ENCODE measurements at regions not wholly inside any gene's neighbourhood (a gene's known extent, or its start where the extent isn't known, plus 50 kb on each side); places are given as distances from the start of the nearest gene placed in this dataset.

GRCh38 chr10:83037653-83038052, 1101.7 kb upstream of the GHITM start:
- no peak for DNase-seq

GRCh38 chr10:83038631-83039030, 1100.7 kb upstream of the GHITM start:
- DNase-seq: no peak

GRCh38 chr10:83045731-83046130, 1093.6 kb upstream of the GHITM start:
- DNase-seq: no peak

- DNase-seq: no peak
Measured at GRCh38 chr10:83050815-83051214, 1088.5 kb upstream of the GHITM start.

GRCh38 chr10:83062871-83063270, 1076.4 kb upstream of the GHITM start:
- no peak for DNase-seq

GRCh38 chr10:83073472-83073871, 1065.8 kb upstream of the GHITM start:
- no peak for DNase-seq

GRCh38 chr10:83075016-83075814, 1064.1 kb upstream of the GHITM start:
- DNase-seq: peak; percentile 83

GRCh38 chr10:83075815-83076355, 1063.4 kb upstream of the GHITM start:
- DNase-seq: no peak

GRCh38 chr10:83076443-83076842, 1062.9 kb upstream of the GHITM start:
- no peak for DNase-seq

- DNase-seq: no peak
Measured at GRCh38 chr10:83078160-83078559, 1061.1 kb upstream of the GHITM start.

- DNase-seq: no peak
Measured at GRCh38 chr10:83078645-83079044, 1060.7 kb upstream of the GHITM start.

GRCh38 chr10:83083831-83084230, 1055.5 kb upstream of the GHITM start:
- peak; percentile 39 for DNase-seq

GRCh38 chr10:83089335-83089734, 1050.0 kb upstream of the GHITM start:
- DNase-seq: no peak

- DNase-seq: no peak
Measured at GRCh38 chr10:83104616-83105015, 1034.7 kb upstream of the GHITM start.

- no peak for DNase-seq
Measured at GRCh38 chr10:83108565-83109333, 1030.6 kb upstream of the GHITM start.

- peak; percentile 17 for DNase-seq
Measured at GRCh38 chr10:83119346-83119745, 1020.0 kb upstream of the GHITM start.

GRCh38 chr10:83122336-83122735, 1017.0 kb upstream of the GHITM start:
- DNase-seq: no peak

- no peak for DNase-seq
Measured at GRCh38 chr10:83127942-83128575, 1011.2 kb upstream of the GHITM start.

GRCh38 chr10:83140811-83141210, 998.5 kb upstream of the GHITM start:
- DNase-seq: peak; percentile 14

GRCh38 chr10:83142074-83142563, 997.2 kb upstream of the GHITM start:
- no peak for DNase-seq

GRCh38 chr10:83144461-83144860, 994.8 kb upstream of the GHITM start:
- no peak for DNase-seq

GRCh38 chr10:83153714-83154113, 985.6 kb upstream of the GHITM start:
- no peak for DNase-seq

GRCh38 chr10:83164156-83164555, 975.2 kb upstream of the GHITM start:
- DNase-seq: no peak
